KMS-11 (cell line): ENCODE measurements at regions not wholly inside any gene's neighbourhood (a gene's known extent, or its start where the extent isn't known, plus 50 kb on each side); places are given as distances from the start of the nearest gene placed in this dataset.

ENCODE experiments used
- H2AFZ ChIP-seq: fragments of 200-600 bp; sonication (generic); 2 replicates; pipeline ENCODE4 v1.6.1; 2016; ENCODE audit warnings: antibody characterized with exemption, mixed run types, low read depth
- H3K27ac ChIP-seq: fragments of 200-600 bp; sonication (generic); 2 replicates; pipeline ENCODE4 v1.6.1; 2016; ENCODE audit warnings: mild to moderate bottlenecking, mixed run types
- H3K27me3 ChIP-seq: fragments of 200-600 bp; sonication (generic); 2 replicates; pipeline ENCODE4 v1.6.1; 2017; ENCODE audit warnings: mild to moderate bottlenecking, low read depth, mixed run types, moderate library complexity; ENCODE audit not compliant: insufficient read depth
- H3K36me3 ChIP-seq: fragments of 200-600 bp; sonication (generic); 2 replicates; pipeline ENCODE4 v1.6.1; 2017; ENCODE audit warnings: mild to moderate bottlenecking, mixed run types; ENCODE audit not compliant: insufficient read depth
- H3K4me1 ChIP-seq: fragments of 200-600 bp; sonication (generic); 2 replicates; pipeline ENCODE4 v1.6.1; 2016; ENCODE audit warnings: mild to moderate bottlenecking, low read depth, mixed run types; ENCODE audit not compliant: poor library complexity, severe bottlenecking
- H3K4me2 ChIP-seq: fragments of 200-600 bp; sonication (generic); 2 replicates; pipeline ENCODE4 v1.7.0; 2016; ENCODE audit warnings: mild to moderate bottlenecking, mixed run types
- H3K4me3 ChIP-seq: fragments of 200-600 bp; sonication (generic); IDR thresholded peaks from 2 replicates; pipeline ENCODE4 v1.6.1; 2017; ENCODE audit warnings: low read depth, low read length, mixed read lengths; ENCODE audit not compliant: insufficient read depth
- H3K79me2 ChIP-seq: fragments of 200-600 bp; sonication (generic); 2 replicates; pipeline ENCODE4 v1.6.1; 2016; ENCODE audit warnings: low read depth, mixed run types; ENCODE audit not compliant: insufficient read depth
- H3K9ac ChIP-seq: fragments of 200-600 bp; sonication (generic); 2 replicates; pipeline ENCODE4 v1.6.1; 2016; ENCODE audit warnings: mild to moderate bottlenecking, mixed run types
- H4K20me1 ChIP-seq: fragments of 200-600 bp; sonication (generic); 2 replicates; pipeline ENCODE4 v1.6.1; 2016; ENCODE audit warnings: mild to moderate bottlenecking, mixed run types; ENCODE audit not compliant: insufficient read depth
- CTCF ChIP-seq: fragments of 200-600 bp; sonication (generic); conservative IDR thresholded peaks from 2 replicates; pipeline ENCODE4 v1.6.1; 2017; ENCODE audit warnings: low read depth, mild to moderate bottlenecking, antibody characterized with exemption, low read length, moderate library complexity, mixed read lengths

GRCh38 chr7:80370587-80370986, 141.3 kb downstream of the GNAT3 start:
- no peaks in the 10 kb centered on the region for H3K36me3 ChIP-seq
- no peak for TF ChIP-seq CTCF
- no peaks in the 10 kb centered on the region for H3K79me2 ChIP-seq
- no peak overlapping the region for H3K27ac ChIP-seq
- no peak overlapping the region for H3K9ac ChIP-seq
- H4K20me1 ChIP-seq, result no peaks in the 10 kb centered on the region
- H3K4me2 ChIP-seq, result no peak overlapping the region
- H2AFZ ChIP-seq, result no peak overlapping the region
- no peaks in the 10 kb centered on the region for H3K4me1 ChIP-seq
- H3K27me3 ChIP-seq, result no peaks in the 10 kb centered on the region
- no peak overlapping the region for H3K4me3 ChIP-seq

- Histone ChIP-seq H2AFZ (no peak overlapping the region), H3K4me2 (no peak overlapping the region), H3K4me3 (no peak overlapping the region), H3K9ac (no peak overlapping the region), H4K20me1 (no peaks in the 10 kb centered on the region), H3K4me1 (no peaks in the 10 kb centered on the region), H3K79me2 (no peaks in the 10 kb centered on the region), H3K27me3 (no peaks in the 10 kb centered on the region), H3K27ac (no peak overlapping the region), H3K36me3 (no peaks in the 10 kb centered on the region)
- TF ChIP-seq CTCF, result no peak
Measured at GRCh38 chr7:80369321-80369720, 142.5 kb downstream of the GNAT3 start.

GRCh38 chr7:80362677-80363076, 149.2 kb downstream of the GNAT3 start:
- H3K79me2 ChIP-seq, result no peaks in the 10 kb centered on the region
- H2AFZ ChIP-seq, result no peak overlapping the region
- no peak for TF ChIP-seq CTCF
- H3K9ac ChIP-seq, result no peak overlapping the region
- no peak overlapping the region for H3K27ac ChIP-seq
- no peak overlapping the region for H3K4me3 ChIP-seq
- H3K36me3 ChIP-seq, result no peaks in the 10 kb centered on the region
- no peaks in the 10 kb centered on the region for H3K27me3 ChIP-seq
- no peaks in the 10 kb centered on the region for H3K4me1 ChIP-seq
- no peaks in the 10 kb centered on the region for H4K20me1 ChIP-seq
- H3K4me2 ChIP-seq, result no peak overlapping the region

- Histone ChIP-seq H3K9ac (no peak overlapping the region), H3K4me2 (no peak overlapping the region), H3K4me1 (no peaks in the 10 kb centered on the region), H2AFZ (no peak overlapping the region), H3K36me3 (no peaks in the 10 kb centered on the region), H3K27ac (no peak overlapping the region), H4K20me1 (no peaks in the 10 kb centered on the region), H3K79me2 (no peaks in the 10 kb centered on the region), H3K4me3 (no peak overlapping the region), H3K27me3 (no peaks in the 10 kb centered on the region)
- TF ChIP-seq CTCF, result no peak
Measured at GRCh38 chr7:80362010-80362618, 149.8 kb downstream of the GNAT3 start.
